Psoas muscle (tissue), 7 donors: ENCODE measurements at regions not wholly inside any gene's neighbourhood (a gene's known extent, or its start where the extent isn't known, plus 50 kb on each side); places are given as distances from the start of the nearest gene placed in this dataset.

Experiments used
- ATAC-seq, 4 donors: fragments of 200-7000 bp; cut with Tn5 transposase; one replicate each; pipeline ENCODE4 v1.9.1; 2020; ENCODE audit warnings: moderate library complexity in 3 of 4, mild to moderate bottlenecking in 2 of 4
- DNase-seq, 2 donors: peaks; one replicate each; pipeline ENCODE4 v3.0.0-alpha.2; 2020
- H3K27ac ChIP-seq: fragments of 200-600 bp; one replicate; pipeline ENCODE4 v1.8.0; 2022
- H3K27me3 ChIP-seq, 3 donors: fragments of 200-600 bp in 1 of 3; one replicate each; pipeline versions ENCODE4 v1.6.1 to v1.8.0; 2013 to 2022; ENCODE audit warnings: low read length in 2 of 3, mild to moderate bottlenecking in 2 of 3, moderate library complexity in 1 of 3; ENCODE audit not compliant: insufficient read depth in 3 of 3
- H3K36me3 ChIP-seq, 2 donors: fragments of 200-600 bp in 1 of 2; one replicate each; pipeline versions ENCODE4 v1.6.1 to v1.8.0; 2013 to 2022; ENCODE audit warnings: low read depth in 1 of 2, mild to moderate bottlenecking in 1 of 2, moderate library complexity in 1 of 2; ENCODE audit not compliant: insufficient read depth in 1 of 2
- H3K4me1 ChIP-seq: fragments of 200-600 bp; one replicate; pipeline ENCODE4 v1.8.0; 2022
- H3K4me3 ChIP-seq: fragments of 200-600 bp; one replicate; pipeline ENCODE4 v1.8.0; 2022; ENCODE audit warnings: mild to moderate bottlenecking
- H3K9me3 ChIP-seq: fragments of 200-600 bp; one replicate; pipeline ENCODE4 v1.8.0; 2022
- CTCF ChIP-seq: fragments of 200-600 bp; IDR thresholded peaks from one replicate; pipeline ENCODE4 v1.8.0; 2022; ENCODE audit warnings: antibody characterized with exemption
- WGBS, 3 donors: extraction: QIAGEN DNeasy Blood & Tissue Kit; methylation state at CpG; one replicate each; pipeline versions ENCODE4 v1.1.6 to v1.1.7; 2013; 5-methylcytosine and 5-hydroxymethylcytosine counted together
- intact Hi-C, 2 donors: fragments of 100-400 bp; cut with DNase I; formaldehyde crosslinking; loops; one replicate each; pipeline versions ENCODE4 v1.11.0 to v1.14.2; 2022
- donor health status: healthy with polysubstance abuse.
- donor health status: DM: no; HTN: no; CAD: no; lungs with moderate emphysema.
- donor health status: Bipolar disorder and iron deficiency.
- donor health status: healthy.
- donor health status: DM: yes; HTN: yes; CAD: no.
- donor health status: DM: no; HTN: no; CAD: no.
- donor health status: DM: yes; HTN: yes; CAD: no.

GRCh38 chr1:59045636-59046035 is 251.3 kb upstream of the FGGY start:
- intact Hi-C loops, result no loop called here
- no peaks in the 10 kb centered on the region for H3K27me3 ChIP-seq
- TF ChIP-seq CTCF, result no peak
- H3K9me3 ChIP-seq, result no peaks in the 10 kb centered on the region
- peaks cover 23% of the 10 kb centered on the region for H3K4me1 ChIP-seq
- ATAC-seq (no peak), DNase-seq (no peak)
- H3K4me3 ChIP-seq, result no peak overlapping the region
- 95 to 96% (median 96%) methylated on average over 5 of the region's 5 CpGs for WGBS, 3 donors
- no peak overlapping the region for H3K27ac ChIP-seq
- no peaks in the 10 kb centered on the region for H3K36me3 ChIP-seq

GRCh38 chr1:59046134-59046533 is 250.8 kb upstream of the FGGY start:
- ATAC-seq (no peak), DNase-seq (no peak)
- intact Hi-C loops, result no loop called here
- no peaks in the 10 kb centered on the region for H3K36me3 ChIP-seq
- H3K9me3 ChIP-seq, result no peaks in the 10 kb centered on the region
- no peak for TF ChIP-seq CTCF
- 88 to 94% (median 94%) methylated on average over 2 of the region's 2 CpGs for WGBS, 3 donors
- no peak overlapping the region for H3K4me3 ChIP-seq
- H3K4me1 ChIP-seq, result peaks cover 23% of the 10 kb centered on the region
- no peak overlapping the region for H3K27ac ChIP-seq
- no peaks in the 10 kb centered on the region for H3K27me3 ChIP-seq

- Histone ChIP-seq H3K4me3 (no peak overlapping the region), H3K9me3 (no peaks in the 10 kb centered on the region), H3K4me1 (peaks cover 23% of the 10 kb centered on the region), H3K27me3 (no peaks in the 10 kb centered on the region), H3K27ac (no peak overlapping the region), H3K36me3 (no peaks in the 10 kb centered on the region)
- DNase-seq, result no peak
- no peak for TF ChIP-seq CTCF
- intact Hi-C loops, result no loop called here
- 48 to 63% (median 59%) methylated on average over 2 of the region's 2 CpGs for WGBS, 3 donors
- no peak for ATAC-seq
Measured at GRCh38 chr1:59046730-59047157, 250.2 kb upstream of the FGGY start.

- H3K4me3 ChIP-seq, result no peak overlapping the region
- no peaks in the 10 kb centered on the region for H3K36me3 ChIP-seq
- 71 to 87% (median 72%) methylated on average over 4 of the region's 4 CpGs for WGBS, 3 donors
- no peaks in the 10 kb centered on the region for H3K27me3 ChIP-seq
- no peak for ATAC-seq
- intact Hi-C loops, result no loop called here
- no peak overlapping the region for H3K27ac ChIP-seq
- no peak for DNase-seq
- peaks cover 15% of the 10 kb centered on the region for H3K4me1 ChIP-seq
- TF ChIP-seq CTCF, result no peak
- H3K9me3 ChIP-seq, result no peaks in the 10 kb centered on the region
Measured at GRCh38 chr1:59051007-59051406, 245.9 kb upstream of the FGGY start.

GRCh38 chr1:59052166-59052590 is 244.7 kb upstream of the FGGY start:
- intact Hi-C loops, result no loop called here
- ATAC-seq (no peak), DNase-seq (no peak)
- no peak for TF ChIP-seq CTCF
- 63 to 76% (median 69%) methylated on average over 5 of the region's 5 CpGs for WGBS, 3 donors
- Histone ChIP-seq H3K9me3 (no peaks in the 10 kb centered on the region), H3K4me3 (no peak overlapping the region), H3K27me3 (no peaks in the 10 kb centered on the region), H3K4me1 (peaks cover 18% of the 10 kb centered on the region), H3K36me3 (no peaks in the 10 kb centered on the region), H3K27ac (peak overlapping the region; percentile 1)
